ENCODE measurements at regions not wholly inside any gene's neighbourhood (a gene's known extent, or its start where the extent isn't known, plus 50 kb on each side); places are given as distances from the start of the nearest gene placed in this dataset.

DNA sequence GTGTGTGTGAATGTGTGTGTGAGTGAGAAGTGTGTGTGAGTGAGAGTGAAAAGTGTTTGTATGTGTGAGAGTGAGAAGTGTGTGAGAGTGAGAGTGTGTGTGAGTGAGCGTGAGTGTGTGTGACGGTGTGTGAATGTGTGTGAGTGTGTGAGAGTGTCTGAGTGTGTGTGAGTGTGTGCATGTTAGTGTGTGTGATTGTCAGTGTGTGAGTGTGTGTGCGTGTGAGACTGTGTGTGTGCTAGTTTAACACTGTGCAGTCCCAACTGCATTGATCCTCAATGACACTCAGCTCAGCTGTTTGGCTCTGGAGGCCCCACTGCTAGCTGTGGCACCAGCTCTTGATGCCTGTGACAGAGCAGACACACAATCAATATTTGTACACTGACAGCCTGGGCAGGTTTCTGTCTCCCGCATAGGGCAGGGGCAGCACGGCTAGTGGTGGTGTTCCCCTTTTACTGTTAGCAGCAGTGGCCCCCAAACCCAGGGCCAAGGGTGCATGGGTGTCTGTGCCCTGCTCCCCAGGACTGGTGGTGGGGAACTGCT, 135.0 kb downstream of the INHBB start:
- DNase-seq = no peak

DNA sequence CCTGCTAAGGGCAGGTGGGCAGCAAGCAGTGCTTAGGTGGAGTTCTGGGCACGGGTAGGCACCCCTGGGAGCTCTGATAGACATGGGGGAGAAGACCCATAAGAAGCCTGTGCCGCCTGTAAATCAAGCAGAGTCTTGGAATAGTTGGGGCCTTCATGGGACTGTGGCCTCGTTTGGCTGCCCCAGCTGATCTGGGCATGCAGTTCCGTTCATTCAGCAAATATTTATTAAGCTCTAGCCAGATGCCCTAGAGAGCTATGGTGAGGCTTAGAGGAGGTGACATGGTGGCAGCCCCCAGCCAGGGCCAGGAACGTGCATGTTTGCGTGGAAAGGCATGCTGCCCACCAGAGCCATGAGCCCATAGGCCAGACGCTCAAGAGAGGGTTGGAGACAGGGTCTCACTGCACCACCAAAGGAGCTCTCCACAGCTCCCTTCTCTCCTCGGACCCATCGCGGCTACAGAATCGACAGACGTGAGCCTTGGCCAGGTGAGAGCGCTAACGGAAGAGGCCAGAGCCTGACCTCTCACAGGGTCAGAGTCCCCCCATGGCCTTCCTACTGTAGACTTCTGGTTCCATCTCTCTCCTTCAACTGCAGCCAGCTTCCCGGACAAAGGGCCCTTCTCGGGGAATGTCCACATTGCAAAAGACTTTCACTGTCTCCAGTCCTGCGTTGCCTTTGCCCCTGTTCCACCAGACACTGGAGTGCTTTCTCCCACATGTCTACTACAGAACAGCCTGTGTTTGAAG, 135.7 kb downstream of the INHBB start:
- DNase-seq = no peak

- DNase-seq = no peak
These were observed 136.4 kb downstream of the INHBB start for GRCh38 chr2:120482334-120482733.

DNA sequence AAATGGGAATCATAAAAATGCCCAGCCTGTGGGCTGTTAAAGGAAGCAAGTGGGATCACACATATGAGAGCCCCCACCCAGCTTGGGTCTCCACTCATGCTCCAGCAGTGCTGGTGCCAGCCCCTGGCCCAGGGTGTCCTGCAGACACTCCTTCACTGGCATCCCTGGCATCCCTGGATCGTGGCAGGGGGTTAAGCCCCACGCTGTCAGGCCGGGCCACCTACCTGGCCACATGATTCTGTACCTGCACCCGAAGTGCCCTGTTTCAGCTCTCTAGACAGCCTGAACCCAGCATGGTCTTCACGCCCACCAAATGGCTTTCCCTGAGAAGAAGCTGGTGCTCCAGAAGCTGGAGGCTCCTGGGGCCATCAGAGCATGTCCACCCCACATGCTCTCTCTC, 137.4 kb downstream of the INHBB start:
- no peak for DNase-seq

DNA sequence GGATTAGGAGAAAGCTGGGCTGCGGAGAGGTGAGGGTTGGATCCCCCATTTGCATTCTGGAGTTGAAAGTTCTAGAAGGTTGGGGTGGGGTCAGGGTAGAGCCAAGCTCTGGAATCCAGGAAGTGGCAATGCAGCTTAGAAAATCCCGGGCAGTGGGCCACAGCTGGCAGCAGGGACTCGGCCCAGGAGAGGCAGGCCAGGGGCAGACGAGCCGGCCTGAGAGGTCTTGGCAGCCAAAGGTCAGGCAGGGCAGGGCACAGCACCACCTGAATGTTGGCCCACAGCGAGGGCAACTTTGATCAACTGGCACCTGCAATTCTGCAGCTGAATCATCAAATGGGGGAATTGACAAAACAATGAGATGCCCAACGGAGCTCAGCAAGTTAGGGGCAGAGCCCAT, 139.2 kb downstream of the INHBB start:
- no peak for DNase-seq

DNA sequence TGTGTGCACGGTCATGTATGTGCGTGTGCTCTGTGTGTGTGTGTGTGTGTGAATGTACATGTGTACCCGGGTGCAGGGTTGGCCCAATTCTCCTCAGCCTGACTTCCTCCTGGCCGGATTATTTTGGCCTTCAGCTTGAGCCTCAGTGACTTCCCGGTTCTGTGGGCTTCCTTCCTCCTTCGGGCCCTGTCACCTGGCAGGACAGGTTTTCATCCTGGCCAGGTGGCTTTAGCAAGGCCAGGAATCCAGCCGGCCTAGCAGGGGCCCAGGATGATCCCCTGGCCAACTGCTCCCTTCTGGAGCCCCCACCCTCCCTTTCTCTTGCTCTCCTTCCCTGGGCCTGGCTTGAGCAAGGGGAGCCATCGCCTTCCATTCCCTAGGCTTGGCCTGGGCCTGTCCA, 140.5 kb downstream of the INHBB start:
- no peak for DNase-seq

DNA sequence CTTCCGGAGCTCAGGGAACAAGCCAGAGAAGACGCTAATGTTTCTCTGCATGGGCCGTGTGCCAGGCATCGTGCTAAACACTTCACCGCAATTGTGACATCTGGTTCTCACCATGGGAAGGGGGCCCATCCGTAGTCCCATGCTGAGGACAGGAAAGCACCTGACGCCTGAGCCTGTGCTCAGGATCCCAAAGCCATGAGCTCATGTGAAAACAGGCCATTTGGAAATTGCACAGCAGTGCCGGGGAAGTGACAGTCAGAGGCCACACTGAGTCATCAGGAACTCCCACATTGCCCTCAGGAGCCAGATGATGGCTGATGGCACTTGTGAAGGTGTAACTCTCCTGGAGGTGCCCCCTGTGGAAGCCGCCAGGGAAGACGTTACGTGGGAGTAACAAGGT, 141.0 kb downstream of the INHBB start:
- DNase-seq = no peak

GRCh38 chr2:120488531-120488930, 142.6 kb downstream of the INHBB start:
- no peak for DNase-seq

- DNase-seq = no peak
These were observed 143.1 kb downstream of the INHBB start for GRCh38 chr2:120489023-120489422.

DNA sequence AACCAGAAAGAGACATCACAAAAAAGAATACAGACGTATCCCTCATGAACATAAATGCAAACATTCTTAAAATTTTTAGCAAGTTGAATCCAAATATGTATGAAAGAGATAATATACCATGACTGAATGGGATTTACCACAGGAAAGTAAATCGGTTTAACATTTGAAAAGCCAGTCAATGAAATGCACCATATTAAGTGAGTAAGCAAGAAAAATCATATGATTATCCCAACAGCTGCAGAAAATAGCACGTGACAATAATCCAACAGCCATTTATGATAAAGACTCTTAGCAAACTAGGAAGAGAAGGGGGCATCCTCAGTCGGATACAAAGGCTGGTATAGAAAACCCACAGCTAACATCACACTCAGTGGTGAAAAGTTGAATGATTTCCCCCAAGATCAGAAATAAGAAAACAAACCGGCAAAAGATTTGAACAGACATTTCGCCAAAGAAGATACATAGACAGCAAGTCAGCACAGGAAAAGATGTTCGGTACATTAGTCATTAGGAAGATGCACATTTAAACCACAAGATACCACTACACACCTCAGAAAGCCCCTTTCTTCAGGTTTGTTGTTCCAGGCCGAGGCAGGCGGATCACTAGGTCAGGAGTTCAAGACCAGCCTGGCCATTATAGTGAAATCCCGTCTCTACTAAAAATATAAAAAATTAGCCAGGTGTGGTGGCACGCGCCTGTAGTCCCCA, 144.3 kb downstream of the INHBB start:
- no peak for DNase-seq

GRCh38 chr2:120491111-120491625, 145.2 kb downstream of the INHBB start:
- no peak for DNase-seq

DNA sequence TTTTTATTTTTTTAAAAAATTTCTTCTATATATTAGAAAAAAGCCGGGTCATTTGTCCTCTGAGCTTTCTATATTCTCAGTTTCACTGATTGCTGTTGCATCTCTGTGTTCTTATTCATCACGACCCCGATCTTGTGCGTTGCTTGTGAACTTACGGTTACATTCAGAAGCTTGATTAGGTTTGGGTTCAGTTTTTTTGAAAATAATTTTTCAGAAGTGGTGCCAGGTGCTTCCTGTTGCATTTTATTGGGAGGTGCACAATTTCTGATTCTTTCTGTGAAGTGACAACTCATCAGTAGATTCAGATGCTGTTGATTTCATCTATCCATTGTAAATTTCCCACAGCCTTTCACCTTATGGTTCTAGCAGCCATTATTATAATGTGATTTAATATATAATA, 147.3 kb downstream of the INHBB start:
- no peak for DNase-seq

DNA sequence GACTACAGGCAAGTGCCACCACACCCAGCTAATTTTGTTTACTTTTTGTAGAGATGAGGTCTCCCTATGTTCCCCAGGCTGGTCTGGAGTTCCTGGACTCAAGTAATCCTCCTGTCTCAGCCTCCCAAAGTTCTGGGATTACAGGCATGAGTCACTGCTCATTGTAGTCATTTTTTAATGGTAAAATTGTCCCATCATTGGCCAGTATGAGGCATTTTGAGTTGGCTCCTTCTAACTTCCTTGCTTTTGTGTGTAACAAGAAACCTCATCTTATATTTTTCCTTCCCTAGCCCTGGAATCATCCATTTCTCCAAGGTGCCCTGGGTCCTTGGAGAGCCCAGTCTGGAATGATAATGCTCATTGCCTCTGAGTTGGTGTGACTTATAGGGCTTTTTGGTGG, 148.5 kb downstream of the INHBB start:
- DNase-seq = no peak

DNA sequence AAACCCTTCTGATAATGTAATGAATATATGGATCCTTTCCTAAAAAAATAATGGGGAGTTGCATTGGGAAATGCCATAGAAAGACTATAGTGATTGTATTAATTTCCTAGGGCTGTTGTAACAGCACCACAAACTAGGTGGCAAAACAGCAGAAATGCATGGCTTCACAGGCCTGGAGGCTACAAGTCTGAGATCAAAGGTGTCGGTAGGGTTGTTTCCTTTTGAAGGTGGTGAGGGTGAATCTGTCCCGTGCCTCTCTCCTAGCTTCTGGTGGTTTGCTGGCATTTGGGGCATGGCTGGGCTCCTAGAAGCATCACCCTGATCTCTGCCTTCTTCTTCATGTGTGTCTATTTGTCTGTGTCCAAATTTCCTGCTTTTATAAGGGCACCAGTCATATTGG, 149.7 kb downstream of the INHBB start:
- no peak for DNase-seq

DNA sequence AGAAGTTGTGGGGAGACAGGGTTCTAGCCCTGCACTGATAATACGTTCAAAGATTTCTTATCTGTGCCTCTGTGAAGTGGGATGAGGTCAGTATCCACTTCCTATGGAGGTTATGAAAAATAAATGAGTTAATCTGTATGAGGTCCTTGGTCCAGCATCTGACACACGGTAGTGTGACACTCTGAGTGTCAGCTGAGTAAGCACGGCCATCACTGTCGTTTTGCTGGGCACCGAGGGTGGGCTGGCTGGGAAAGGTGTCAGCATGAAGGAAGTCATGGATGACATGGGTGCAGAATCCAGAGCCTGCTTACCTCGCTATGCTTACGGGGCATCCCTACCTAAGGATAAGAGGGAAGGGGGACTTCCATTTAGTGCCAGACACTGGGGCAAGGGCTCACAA, 150.3 kb downstream of the INHBB start:
- no peak for DNase-seq

GRCh38 chr2:120496759-120497158, 150.8 kb downstream of the INHBB start:
- no peak for DNase-seq

- DNase-seq = no peak
These were observed 151.5 kb downstream of the INHBB start for GRCh38 chr2:120497261-120497977.

DNA sequence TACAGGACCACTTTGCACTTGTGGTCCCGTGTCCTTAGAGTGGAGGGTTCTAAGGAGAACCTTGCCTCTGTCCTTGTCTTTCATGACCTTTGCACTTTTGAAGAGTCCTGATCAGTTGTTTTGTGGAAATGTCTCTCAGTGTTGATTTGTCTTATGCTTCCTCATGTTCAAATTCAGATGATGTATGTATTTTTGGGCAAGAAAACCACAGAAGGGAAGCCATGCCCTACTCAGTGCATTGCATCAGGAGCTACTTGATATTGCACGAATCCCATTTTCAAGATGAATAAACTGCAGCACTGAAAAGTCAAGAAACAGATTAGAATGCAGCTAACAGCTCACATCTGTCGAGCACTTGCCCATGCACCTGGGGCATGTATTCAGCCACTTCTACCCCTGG, 152.2 kb downstream of the INHBB start:
- no peak for DNase-seq

GRCh38 chr2:120498576-120499394, 152.8 kb downstream of the INHBB start:
- DNase-seq = no peak

- DNase-seq = no peak
These were observed 154.0 kb downstream of the INHBB start for GRCh38 chr2:120499784-120500495.

DNA sequence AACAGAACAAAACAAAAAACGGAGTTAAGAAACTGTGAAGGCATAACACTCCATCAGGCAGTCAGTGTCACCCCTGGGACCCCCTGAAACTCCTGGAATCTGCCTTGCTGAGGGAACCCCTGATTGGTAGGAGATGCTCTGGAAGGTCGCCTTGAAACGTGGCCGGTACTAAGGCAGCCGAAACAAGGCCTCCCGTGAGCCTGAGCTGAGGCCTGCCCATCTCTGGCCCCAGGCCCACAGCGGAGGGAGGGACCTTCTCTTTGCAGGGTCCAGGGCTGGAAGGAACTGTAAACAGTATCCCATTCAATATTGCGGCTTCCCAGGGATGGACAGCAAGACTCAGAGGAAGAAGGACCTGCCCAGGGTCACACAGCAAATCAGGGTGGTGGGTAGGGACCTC, 155.7 kb downstream of the INHBB start:
- DNase-seq = no peak

- DNase-seq = no peak
These were observed 156.4 kb downstream of the INHBB start for GRCh38 chr2:120502357-120502756.
